Ovary (tissue), 7 donors: ENCODE measurements at regions not wholly inside any gene's neighbourhood (a gene's known extent, or its start where the extent isn't known, plus 50 kb on each side); places are given as distances from the start of the nearest gene placed in this dataset.

Experiments used
- DNase-seq, 5 donors: peaks; one replicate each; pipeline ENCODE4 v3.0.0-alpha.2; 2019 to 2020
- H3K27ac ChIP-seq, 2 donors: fragments of 200-600 bp; one replicate each; pipeline versions ENCODE4 v1.5.1 to v1.8.0; 2019 to 2022
- H3K27me3 ChIP-seq: fragments of 200-600 bp; one replicate; pipeline ENCODE4 v1.8.0; 2022
- H3K36me3 ChIP-seq: fragments of 200-600 bp; sonication (generic); one replicate; pipeline ENCODE4 v1.5.1; 2019
- H3K4me1 ChIP-seq: one replicate; pipeline ENCODE4 v1.8.1; 2013; ENCODE audit warnings: mild to moderate bottlenecking, moderate library complexity; ENCODE audit not compliant: insufficient read depth
- H3K4me3 ChIP-seq: fragments of 200-600 bp; sonication (generic); one replicate; pipeline ENCODE4 v1.5.1; 2017
- H3K9me3 ChIP-seq, 2 donors: fragments of 200-600 bp in 1 of 2; sonication (generic) in 1 of 2; one replicate each; pipeline versions ENCODE4 v1.5.1 to v1.8.1; 2013 to 2019; ENCODE audit warnings: mild to moderate bottlenecking in 1 of 2, moderate library complexity in 1 of 2
- EP300 ChIP-seq: sonication (generic); formaldehyde crosslinking; IDR thresholded peaks from one replicate; pipeline ENCODE4 v1.6.1; 2017; ENCODE audit warnings: antibody characterized with exemption
- POLR2A ChIP-seq: fragments of 450-650 bp; IDR thresholded peaks from one replicate; pipeline ENCODE4 v1.6.1; 2017; ENCODE audit warnings: antibody characterized with exemption, mild to moderate bottlenecking, moderate library complexity
- WGBS, 3 donors: extraction: QIAGEN DNeasy Blood & Tissue Kit in 1 of 3; methylation state at CpG; one replicate each; pipeline versions ENCODE4 v1.1.5 to v1.1.7; 2013 to 2017; 5-methylcytosine and 5-hydroxymethylcytosine counted together
- intact Hi-C, 4 donors: fragments of 100-400 bp; cut with DNase I; formaldehyde crosslinking; loops; one replicate each; pipeline versions ENCODE4 v1.11.0 to v1.15.1; 2022 to 2023
- TF ChIP-seq, protein P1 (sequence below), 3 donors: fragments of 450-650 bp in 2 of 3; fragments of 200-600 bp in 1 of 3; IDR thresholded peaks; one replicate each; pipeline versions ENCODE4 v1.5.1 to v1.8.0; 2016 to 2022; ENCODE audit warnings: antibody characterized with exemption in 3 of 3, mild to moderate bottlenecking in 1 of 3
- donor health status: DM: no; HTN: no; CAD: no; lungs with moderate emphysema.
- donor health status: DM: no; HTN: no; CAD: no.
- donor health status: Bipolar disorder and iron deficiency.
- donor health status: DM: no; HTN: no; CAD: no.
- donor health status: DM: yes; HTN: yes; CAD: no.

DNA sequence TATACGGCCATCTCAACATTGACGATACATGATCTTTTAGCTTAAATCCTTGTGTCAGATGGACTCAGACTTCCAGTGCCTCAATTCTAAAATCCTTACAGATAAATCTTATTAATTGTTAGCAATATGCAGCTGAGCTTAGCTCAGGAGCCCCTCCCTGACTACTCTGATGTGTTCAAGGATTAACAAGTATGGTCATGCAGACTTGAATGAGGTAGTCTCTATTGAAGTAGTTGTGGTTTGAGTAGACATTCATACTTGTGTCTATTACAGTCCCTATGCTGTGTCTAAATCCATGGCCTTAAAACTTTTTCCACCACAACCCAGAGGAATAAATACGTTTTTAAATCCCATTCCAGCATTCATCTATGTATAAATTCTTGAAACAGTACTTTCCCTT, 119.5 kb downstream of the NUP35 start:
- no peaks in the 10 kb centered on the region for H3K36me3 ChIP-seq
- no peaks in the 10 kb centered on the region for H3K27me3 ChIP-seq
- DNase-seq, result no peak
- intact Hi-C loops, result no loop called here
- TF ChIP-seq, protein P1, sequence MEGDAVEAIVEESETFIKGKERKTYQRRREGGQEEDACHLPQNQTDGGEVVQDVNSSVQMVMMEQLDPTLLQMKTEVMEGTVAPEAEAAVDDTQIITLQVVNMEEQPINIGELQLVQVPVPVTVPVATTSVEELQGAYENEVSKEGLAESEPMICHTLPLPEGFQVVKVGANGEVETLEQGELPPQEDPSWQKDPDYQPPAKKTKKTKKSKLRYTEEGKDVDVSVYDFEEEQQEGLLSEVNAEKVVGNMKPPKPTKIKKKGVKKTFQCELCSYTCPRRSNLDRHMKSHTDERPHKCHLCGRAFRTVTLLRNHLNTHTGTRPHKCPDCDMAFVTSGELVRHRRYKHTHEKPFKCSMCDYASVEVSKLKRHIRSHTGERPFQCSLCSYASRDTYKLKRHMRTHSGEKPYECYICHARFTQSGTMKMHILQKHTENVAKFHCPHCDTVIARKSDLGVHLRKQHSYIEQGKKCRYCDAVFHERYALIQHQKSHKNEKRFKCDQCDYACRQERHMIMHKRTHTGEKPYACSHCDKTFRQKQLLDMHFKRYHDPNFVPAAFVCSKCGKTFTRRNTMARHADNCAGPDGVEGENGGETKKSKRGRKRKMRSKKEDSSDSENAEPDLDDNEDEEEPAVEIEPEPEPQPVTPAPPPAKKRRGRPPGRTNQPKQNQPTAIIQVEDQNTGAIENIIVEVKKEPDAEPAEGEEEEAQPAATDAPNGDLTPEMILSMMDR (IDR thresholded peaks at IDR 0.05), result no peak
- TF ChIP-seq EP300 (no peak), POLR2A (no peak)
- no peak overlapping the region for H3K4me3 ChIP-seq
- no peaks in the 10 kb centered on the region for H3K9me3 ChIP-seq
- H3K27ac ChIP-seq, result no peak overlapping the region
- no peaks in the 10 kb centered on the region for H3K4me1 ChIP-seq
- 79 to 88% (median 87%) methylated on average over 3 of the region's 3 CpGs for WGBS, 3 donors

DNA sequence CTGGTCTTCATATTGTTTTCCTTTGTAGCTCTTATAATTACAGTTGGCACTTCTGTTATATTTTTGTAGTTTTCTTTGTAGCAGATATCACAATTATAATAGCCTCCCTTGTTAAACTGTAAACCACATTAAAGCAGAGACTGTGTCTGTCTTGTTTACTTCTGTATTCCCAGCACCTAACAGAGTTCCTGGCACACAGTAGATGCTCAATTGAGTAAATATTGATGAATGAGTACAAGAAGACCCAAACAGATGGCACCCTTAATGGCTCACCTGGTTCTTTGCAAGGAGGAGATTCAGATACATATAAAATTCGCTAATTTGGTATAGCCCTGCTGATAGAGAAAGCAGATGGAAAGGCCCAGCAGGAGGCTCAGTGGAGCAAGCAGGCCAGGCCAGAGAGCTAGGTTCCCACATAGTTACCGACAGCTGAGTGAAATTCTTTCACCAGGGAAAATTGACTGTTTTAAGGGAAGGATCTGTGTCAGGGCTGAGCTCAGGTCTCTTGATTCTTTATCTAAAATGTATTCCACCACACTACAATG, 120.1 kb downstream of the NUP35 start:
- H3K9me3 ChIP-seq, result no peaks in the 10 kb centered on the region
- intact Hi-C loops, result no loop called here
- 88 to 96% (median 88%) methylated on average over 2 of the region's 2 CpGs for WGBS, 3 donors

DNA sequence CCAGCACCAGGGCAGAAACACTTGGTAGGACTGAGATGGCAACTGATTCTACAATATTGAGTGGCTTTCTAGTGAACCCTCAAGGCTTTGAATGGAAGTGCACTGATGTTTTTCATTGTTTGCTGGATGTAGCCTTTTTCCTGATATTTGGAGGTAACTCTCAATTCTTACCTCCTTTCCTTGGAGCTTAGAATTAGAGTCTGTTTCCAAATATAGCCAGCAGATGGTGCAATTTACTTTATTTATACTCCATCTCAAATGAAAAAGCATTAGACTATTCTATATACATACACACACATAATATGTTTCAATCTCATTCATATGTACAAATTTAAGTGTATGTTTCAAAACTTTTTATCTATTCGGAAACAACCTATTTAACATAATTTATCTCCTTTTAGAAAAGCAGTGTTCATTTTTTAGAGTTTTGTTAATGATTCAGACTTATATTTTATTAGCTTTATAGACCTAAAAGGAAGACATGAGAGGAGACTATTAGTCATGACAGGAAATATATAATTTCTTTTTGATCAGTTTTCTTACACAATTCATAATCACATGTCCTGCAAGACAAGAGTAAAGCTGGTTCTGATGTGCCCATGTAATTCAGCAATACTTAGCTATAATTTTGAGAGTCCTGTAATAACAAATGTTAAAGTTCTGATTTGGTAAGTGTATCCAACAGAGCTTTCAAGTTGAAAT, 124.8 kb downstream of the NUP35 start:
- H3K27me3 ChIP-seq, result no peaks in the 10 kb centered on the region
- H3K27ac ChIP-seq, result no peak overlapping the region
- intact Hi-C loops, result no loop called here
- H3K4me3 ChIP-seq, result no peak overlapping the region
- no peaks in the 10 kb centered on the region for H3K36me3 ChIP-seq
- WGBS, 3 donors, result 4 to 6% (median 4%) methylated on average over 1 of the region's 1 CpG
- DNase-seq, result no peak
- TF ChIP-seq EP300 (no peak), POLR2A (no peak)
- TF ChIP-seq, protein P1 (IDR thresholded peaks at IDR 0.05), result no peak
- no peaks in the 10 kb centered on the region for H3K4me1 ChIP-seq
- no peaks in the 10 kb centered on the region for H3K9me3 ChIP-seq

More for the DNA sequence above, 120.1 kb downstream of the NUP35 start:
- DNase-seq, result no peak
- Histone ChIP-seq H3K4me1 (no peaks in the 10 kb centered on the region), H3K4me3 (no peak overlapping the region), H3K27me3 (no peaks in the 10 kb centered on the region), H3K27ac (no peak overlapping the region), H3K36me3 (no peaks in the 10 kb centered on the region)
- TF ChIP-seq, protein P1 (IDR thresholded peaks at IDR 0.05), result no peak

DNA sequence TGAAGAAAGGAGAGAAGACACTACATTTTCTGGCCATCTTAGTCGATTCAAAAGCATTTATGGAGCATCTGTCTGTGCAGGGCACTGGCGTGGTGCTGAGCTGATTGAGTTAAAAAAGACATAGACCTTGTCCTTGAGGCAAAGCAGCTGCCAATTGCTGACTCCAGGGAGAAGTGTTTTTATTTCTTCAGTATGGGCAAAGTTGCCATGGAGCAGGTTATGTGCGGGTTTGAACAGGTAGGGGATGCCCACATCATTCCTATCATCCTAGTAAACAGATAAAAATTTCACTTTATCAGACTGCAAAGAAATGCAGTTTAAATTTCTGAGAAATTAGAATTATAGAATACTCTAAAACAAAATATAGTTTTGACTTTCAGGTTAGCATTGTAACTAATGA, 125.8 kb downstream of the NUP35 start:
- H3K9me3 ChIP-seq, result no peaks in the 10 kb centered on the region
- H3K27me3 ChIP-seq, result no peaks in the 10 kb centered on the region
- 43 to 63% (median 48%) methylated on average over 3 of the region's 3 CpGs for WGBS, 3 donors
- intact Hi-C loops, result no loop called here
- no peak overlapping the region for H3K27ac ChIP-seq
- DNase-seq, result no peak
- no peaks in the 10 kb centered on the region for H3K36me3 ChIP-seq
- TF ChIP-seq POLR2A (no peak), EP300 (no peak)
- TF ChIP-seq, protein P1 (IDR thresholded peaks at IDR 0.05), result no peak
- no peak overlapping the region for H3K4me3 ChIP-seq
- no peaks in the 10 kb centered on the region for H3K4me1 ChIP-seq
